ENCODE measurements at regions not wholly inside any gene's neighbourhood (a gene's known extent, or its start where the extent isn't known, plus 50 kb on each side); places are given as distances from the start of the nearest gene placed in this dataset.
"Not testable (repeated sequence)": the region's sequence is repeated elsewhere in the genome, so short reads cannot be mapped to it uniquely, and the experiment has no call there.

DNA sequence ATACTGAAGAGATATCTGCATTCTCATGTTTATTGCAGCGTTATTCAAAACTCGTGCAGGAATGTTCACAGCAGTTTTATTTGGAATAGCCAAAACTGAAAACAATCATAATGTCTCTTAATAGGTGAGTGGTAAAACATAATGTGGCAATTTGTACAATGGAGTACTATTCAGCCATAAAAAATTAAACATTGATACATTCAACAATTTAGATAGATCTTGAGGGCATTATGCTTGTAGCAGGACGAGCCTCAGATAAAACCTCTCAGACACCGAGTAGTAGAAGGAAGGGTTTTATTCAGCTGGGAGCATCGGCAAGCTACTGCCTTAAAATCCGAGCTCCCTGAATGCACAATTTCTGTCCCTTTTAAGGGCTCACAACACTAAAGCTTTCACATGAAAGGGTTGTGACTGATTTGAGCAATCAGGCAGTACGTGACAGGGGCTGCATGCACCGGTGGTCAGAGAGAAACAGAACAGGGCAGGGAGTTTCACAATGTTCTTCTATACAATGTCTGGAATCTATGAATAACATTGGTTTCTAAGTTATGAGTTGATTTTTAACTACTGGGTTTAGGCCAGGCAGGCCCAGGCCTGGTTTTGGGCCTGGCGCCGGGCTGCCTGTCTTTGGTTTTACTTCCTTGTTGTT lies 195.3 kb upstream of the PRSS16 start:
- not testable (repeated sequence) for DNase-seq (ENCODE audit: low read depth in 2 of 2)

DNA sequence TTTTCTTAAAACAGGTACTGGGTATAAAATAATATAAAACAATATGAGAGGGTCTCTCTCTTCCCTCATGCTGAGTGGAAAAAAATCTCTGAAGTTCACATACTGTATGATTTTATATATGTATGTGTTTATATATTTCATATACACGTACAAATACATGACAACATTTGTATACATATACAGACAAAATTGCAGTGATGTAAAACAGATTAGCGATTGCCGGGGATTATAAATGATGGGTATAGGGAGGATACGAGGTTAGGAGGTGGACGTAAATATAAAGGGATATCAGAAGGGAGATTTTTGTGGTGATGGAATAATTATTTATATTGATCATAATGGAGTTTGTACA lies 194.8 kb upstream of the PRSS16 start:
- DNase-seq (ENCODE audit: low read depth in 2 of 2) = no peak

DNA sequence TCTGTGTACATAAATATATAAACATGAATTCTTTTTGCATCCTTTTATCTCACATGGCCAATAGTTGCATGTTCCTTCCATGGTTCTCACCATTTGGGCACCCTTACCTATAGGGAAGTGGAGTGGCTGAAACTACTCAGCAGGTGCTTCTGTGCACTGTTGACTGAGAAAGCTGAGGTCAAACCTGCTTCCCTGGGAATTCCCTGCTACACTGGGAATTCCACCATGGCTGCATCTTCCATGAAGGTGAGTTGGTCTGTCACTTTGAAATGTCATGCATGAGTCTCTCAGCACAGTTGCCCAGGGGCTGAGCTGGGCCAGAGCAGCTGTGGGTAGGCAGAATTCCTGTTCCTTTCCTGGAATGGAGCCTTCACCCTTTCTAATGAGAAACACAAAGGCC lies 193.8 kb upstream of the PRSS16 start:
- DNase-seq (ENCODE audit: low read depth in 2 of 2) = no peak

DNA sequence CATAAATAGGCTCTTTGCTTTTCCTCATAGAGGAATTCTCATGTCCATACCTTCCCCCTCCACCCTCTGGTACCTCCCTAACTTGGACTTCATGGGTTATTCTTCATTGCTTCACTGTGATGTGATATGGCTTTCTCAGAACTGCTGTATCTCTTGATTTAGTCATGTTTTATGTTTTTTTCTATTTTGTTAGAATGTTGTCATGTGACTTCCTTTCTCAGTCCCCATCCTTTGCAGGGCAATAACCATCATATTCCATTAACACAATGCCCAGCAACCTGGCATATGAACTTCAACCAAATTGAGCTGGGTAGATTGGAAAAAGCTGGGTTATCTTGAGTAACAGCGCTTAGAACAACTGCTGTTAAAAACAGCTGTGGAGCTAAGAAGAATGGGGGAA lies 190.9 kb upstream of the PRSS16 start:
- DNase-seq (ENCODE audit: low read depth in 2 of 2) = no peak

DNA sequence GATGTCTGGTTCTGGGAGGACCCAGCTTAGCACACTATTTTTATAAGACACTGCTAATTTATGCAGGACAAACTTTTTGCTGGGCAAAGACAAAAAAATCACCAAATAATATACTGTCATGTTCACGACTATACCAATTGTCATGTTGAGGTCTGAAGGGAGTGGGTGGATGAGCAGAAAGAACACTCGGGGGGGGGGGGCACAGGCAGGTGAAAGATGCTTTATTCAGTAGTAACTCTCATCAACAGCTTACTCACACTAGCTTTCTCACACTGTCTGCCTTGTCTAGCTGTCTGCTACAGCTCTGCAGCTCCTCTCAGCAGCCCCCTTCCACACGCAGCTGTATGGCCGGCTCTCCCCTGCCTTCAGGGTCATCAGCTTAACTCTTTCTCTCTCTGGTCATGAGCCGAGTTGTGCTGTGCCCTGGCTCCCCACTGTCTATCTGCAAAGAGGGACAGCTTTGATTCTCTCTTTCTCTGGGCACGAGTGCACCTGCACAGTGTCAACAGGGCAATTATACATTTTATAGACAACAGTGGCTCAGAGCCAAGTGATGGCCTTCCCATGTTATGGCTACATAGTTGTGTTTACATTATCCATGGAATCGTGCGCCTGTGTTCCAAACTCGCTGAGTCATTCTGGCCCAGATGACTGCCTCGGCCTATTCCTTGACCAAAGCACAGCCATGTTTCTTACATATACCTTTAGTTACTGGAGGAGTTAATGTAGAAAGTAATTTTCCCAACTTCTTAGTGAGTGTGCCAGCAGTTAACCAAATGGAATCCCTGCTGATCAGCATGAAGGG lies 187.7 kb upstream of the PRSS16 start:
- no peak for DNase-seq (ENCODE audit: low read depth in 2 of 2)

DNA sequence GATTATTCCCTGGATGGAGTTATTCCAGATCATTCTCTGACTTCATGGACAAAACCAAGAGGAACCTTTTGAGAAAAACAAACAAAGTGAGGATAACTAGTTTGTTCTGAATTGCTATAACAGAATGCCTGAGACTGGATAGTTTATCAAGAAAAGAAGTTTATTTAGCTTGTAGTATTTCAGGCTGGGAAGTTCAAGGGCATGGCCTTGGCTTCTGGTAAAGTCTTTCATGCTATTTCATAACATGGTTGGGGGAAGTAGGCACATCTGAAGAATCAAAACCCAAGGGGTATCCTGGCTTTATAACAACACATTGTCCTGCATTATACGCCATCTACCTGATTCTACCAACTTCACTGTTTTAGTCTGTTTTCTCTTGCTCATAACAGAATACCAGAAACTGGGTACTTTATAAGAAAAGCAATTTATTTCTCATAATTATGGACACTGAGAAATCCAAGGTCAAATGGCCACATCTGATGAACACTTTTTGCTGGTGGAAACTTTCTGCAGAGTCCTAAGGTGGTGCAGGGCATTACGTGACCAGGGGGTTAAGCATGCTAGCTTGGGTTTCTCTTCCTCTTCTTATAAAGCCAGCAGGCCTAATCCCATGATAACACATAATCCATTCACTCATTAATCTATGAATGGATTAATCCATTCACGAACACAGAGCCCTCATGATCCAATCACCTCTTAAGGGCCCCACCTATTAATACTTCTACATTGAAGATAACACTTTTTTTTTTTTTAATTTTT lies 186.1 kb upstream of the PRSS16 start:
- no peak for DNase-seq (ENCODE audit: low read depth in 2 of 2)

DNA sequence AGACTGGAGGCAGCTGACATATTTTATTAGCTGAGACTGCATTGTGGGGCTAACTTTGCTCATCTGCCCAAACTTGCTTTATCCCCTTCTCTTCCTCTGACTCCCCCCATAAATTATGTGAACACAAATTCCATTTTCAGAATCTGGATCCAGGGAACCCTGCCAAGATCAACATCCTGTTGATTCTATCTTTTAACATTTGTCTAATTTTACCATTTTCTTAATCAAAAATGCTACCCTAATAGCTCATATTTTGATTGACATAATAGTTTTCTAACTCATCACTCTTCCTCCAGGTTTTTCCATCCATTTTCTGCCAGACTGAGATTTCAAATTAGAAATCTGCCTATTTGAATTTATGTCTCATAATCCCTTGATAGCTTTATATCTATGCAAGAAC lies 184.7 kb upstream of the PRSS16 start:
- DNase-seq (ENCODE audit: low read depth in 2 of 2) = no peak

DNA sequence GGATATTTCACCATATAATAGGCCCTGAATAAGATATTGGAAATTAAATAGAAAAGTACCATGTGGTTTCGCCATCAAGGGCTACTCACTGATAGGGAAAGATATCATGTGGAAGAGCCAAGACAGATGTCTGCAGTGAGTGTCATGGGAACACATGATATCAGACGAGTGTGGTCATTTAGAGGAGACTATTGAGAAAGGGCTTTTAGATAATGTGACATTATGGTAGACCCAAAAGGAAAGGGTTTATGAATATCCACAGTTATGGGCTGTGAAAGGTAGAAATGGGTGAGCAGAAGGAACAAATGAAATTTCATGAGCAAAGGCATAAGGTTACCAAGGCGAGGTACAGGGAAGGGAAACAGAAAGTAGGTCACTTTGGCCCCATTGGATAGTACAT lies 182.3 kb upstream of the PRSS16 start:
- no peak for DNase-seq (ENCODE audit: low read depth in 2 of 2)

DNA sequence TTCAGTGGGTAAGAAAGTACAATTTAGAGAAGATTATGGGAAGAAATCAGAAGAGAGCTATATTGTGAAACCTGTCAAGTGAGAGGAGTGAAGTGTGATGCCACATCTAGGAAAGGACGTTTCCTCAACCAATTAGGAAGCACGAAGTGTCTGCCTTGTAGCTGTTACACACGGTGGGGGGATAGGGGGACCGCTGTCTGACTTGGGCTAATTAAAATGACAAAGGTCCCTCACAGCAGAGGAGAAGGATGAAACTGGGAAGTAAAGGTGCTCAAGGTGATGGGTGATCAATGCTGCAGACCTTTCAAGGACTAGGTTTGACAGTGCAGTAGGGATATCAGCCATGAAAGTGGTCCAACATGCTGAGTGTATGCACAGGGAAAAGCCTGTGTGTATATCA lies 181.1 kb upstream of the PRSS16 start:
- DNase-seq (ENCODE audit: low read depth in 2 of 2) = no peak

DNA sequence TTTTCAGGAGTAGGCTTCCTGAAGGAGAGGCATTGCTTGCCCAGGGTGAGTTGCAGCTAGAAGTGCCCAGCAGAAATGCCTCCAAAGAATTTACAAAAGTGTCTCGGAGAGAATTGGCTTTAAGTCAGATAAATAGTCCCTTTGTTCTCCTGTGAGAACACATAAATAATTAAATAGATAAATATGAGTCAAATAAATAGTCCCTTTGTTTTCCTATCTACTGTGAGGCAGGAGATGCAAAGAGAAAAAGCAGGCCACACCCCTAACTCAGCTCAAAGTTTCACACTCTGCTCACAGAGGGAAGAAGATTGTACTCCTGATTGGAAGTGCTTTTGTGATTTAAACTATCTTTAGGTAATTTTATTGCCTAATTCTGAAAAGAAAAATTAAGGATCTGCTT lies 180.7 kb upstream of the PRSS16 start:
- no peak for DNase-seq (ENCODE audit: low read depth in 2 of 2)

DNA sequence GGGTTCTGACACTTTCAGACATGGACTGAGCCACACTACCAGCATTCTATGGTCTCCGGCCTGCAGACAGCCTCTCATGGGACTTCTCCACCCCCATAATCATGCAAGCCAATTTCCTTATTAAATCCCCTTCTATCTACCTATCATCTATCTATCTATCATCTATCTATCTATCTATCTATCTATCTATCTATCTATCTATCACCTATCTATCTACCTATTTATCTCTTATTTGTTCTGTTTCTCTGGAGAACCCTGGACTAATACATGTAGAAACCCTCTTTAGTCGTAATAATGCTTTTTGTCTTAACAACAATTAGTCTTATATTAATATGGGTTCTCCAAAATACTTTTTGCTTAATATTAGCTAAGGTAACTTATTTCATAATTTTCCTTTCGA lies 174.1 kb upstream of the PRSS16 start:
- DNase-seq (ENCODE audit: low read depth in 2 of 2) = no peak

DNA sequence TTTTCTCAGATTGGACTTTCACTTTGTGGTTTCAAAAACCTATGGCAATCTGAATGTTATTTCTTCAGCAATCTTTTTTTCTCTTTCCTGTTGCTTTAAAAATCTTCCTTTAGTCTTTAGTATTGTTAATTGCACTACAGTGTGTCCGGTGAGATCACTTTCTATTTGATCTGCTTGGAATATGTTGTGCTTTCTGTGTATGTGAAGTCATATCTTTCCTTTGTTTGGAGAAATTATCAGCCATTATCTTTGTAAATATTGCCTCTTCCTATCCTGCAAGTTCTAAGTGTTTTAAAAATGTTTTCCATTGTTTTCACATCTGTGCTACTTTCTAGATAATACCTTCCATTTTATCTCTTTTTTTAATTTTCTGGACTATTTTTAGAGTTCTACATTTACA lies 171.4 kb upstream of the PRSS16 start:
- DNase-seq (ENCODE audit: low read depth in 2 of 2) = no peak

DNA sequence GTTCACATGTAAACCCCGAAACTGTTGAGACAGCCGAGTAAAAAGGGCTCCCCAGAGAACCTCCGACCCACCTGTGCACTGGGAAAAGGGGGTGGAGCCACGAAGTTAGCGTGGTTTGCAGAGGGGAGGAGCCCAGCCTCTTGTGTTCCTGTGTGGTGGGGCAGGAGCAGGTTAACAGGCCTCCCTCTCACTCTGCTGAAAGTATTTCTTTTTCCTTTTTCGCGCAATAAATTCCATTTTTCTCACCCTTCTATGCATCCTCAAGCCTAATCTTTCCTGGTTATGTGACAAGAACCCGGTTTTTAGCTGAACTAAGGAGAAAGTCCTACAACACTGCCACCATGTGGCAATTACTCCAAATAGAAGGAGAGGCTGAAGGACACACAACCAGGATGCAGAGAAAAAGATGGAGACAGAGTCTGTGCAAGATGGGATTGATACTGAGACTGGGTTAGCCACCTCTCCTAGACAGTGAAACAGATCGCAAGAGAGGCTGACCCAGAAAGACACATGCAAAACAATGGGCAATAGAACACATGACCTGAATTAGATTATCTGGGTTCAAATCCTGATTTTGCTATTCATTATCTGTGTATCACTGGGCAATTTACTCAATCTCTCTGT lies 168.7 kb upstream of the PRSS16 start:
- DNase-seq (ENCODE audit: low read depth in 2 of 2) = peak in 1 of 2 donors; percentile 19

DNA sequence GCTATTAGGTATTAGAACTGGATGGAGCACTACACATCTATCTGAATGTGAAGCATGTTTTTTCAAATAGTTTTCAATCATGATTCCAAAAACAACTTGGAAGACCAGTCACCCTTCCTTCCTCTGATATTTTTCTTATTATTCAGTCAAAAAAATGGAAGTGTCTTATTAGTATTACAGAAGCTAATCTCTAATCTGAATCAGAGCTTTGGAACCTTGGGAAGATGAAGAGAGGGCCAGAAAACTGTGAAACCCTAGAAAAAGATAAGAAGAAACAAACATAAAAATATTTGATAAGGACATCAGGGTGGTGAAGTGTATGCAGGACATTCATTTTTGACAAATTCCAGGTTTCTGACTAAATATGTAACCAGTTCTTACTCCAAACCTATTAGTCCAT lies 166.3 kb upstream of the PRSS16 start:
- no peak for DNase-seq (ENCODE audit: low read depth in 2 of 2)

DNA sequence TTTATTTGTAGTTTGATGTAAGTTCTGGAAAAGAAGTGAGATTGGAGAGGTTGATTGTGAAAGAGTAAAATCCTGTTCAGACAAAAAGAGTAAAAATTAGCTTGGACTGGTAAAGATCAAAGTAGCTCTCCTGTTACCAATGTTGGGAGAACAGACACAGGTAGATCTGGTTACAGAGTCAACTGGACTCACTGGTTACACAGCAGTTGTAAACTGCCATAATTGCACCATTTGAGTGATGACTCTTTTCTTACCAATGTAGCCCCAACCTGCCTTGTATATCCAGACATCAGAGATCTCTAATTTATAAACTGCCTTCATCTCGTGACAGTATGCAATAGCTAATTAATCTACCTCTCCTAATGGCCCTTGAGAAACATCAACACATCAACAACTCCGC lies 165.6 kb upstream of the PRSS16 start:
- DNase-seq (ENCODE audit: low read depth in 2 of 2) = no peak

DNA sequence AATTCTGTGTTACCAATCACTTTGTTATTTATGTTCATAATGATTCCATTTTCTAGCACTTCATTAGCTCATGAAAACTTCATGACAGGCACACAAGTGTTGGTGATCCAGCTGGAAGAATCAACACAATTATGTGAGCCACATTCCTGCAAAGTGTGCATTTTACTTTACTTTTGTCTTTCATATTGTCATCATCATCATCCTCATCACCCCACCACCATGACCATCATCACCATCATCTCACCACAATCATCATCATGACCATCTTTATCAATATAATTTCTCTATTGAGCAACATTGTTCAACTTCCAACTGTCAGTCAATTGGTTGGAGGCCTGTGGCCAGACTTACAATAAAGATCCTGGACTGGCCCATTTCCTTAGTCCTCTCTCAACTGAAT lies 159.4 kb upstream of the PRSS16 start:
- DNase-seq (ENCODE audit: low read depth in 2 of 2) = no peak

DNA sequence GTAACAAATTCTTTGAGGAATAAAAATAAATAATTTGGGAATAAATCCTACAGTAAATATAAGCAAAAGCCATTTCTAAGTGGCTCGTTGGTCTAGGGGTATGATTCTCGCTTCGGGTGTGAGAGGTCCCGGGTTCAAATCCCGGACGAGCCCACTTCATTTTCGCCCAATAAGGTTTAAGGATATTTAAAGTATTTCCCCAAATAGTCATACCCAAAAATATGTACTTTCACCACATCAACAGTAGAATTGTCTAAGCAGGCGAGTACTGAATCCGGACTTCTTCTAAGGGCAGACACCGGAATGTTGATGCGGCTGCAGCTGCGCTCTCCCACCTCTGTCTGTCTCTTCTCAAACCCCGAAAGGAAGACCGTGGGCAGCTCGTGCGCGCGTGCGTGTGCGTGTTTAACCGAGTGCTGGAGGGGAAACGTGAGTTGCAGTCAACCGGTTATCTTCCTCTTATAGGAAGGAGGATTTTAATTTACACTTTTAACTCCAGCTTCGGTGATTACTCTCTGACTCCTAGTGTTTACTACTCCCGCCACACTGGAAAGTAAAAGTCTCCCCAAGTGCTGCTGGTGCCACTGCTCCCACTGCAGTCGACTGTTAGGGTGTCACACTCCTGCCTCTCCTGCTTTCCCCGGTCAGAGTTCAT lies 155.7 kb upstream of the PRSS16 start:
- DNase-seq (ENCODE audit: low read depth in 2 of 2) = peak in 1 of 2 donors; percentile 28

DNA sequence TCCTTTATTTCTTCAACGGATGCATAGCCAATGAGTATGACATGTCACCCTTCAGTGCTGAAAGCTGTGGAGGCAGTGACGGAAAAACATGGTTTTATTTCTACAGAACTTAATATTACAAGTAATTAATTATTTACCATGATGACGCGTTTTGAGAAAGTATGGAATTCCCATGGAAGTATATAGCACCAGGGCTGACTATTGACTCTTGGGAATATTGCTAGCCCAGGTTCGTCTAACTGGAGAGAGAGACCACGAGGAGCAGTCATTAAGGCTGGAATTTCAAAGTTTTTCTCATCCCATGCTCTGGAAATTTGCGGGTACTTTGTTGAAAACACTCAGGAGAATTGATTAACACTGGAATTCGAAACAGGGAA lies 155.2 kb upstream of the PRSS16 start:
- DNase-seq (ENCODE audit: low read depth in 2 of 2) = no peak

DNA sequence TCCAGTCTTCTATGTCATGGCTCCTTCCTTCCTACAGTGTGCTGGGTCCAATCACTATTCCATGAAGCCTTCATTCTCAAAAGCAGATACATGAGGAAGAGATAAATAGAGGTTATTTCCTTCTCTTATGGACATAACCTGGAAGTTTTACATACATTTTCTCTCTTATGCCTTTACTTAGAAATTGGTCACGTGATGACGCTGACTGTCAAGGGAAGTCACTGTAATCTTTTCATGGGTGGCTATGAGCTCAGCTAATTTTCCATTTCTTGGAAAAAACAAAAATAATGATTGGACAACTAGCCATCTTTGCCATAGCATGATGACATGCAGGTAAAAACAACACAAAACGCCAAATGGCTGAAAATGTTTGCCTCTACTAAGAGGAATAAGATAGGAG lies 151.6 kb upstream of the PRSS16 start:
- DNase-seq (ENCODE audit: low read depth in 2 of 2) = no peak

DNA sequence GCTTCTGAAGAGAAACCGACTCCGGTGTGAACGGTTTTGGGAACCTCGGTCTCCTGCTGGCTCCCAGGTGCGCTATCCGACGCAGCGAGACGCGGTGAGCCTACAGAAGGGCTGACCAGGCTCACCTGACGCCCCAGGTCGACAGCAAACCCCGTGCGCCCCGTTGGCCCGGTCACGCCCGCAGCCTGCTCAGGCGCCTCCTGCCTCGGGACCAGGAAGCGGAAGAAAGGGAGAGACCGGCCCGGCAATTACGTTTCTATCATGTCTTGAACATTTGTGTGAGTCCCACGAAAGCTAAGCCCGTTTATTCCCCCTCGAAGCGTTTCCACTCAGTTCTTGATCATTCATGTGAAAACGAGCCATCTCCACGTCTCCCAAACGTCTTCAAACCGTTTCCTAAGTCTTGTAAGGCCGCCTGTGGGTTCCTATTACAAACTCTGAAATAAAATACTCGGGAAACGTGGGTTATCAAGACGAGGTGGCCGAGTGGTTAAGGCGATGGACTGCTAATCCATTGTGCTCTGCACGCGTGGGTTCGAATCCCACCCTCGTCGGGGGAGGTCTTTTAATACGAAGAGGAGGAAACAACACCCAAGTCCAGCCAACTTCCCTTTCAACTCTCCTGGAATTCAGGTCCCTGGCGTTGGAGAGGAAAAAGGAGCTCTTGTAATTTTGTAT lies 150.5 kb upstream of the PRSS16 start:
- peak in 1 of 2 donors; percentile 31 for DNase-seq (ENCODE audit: low read depth in 2 of 2)

DNA sequence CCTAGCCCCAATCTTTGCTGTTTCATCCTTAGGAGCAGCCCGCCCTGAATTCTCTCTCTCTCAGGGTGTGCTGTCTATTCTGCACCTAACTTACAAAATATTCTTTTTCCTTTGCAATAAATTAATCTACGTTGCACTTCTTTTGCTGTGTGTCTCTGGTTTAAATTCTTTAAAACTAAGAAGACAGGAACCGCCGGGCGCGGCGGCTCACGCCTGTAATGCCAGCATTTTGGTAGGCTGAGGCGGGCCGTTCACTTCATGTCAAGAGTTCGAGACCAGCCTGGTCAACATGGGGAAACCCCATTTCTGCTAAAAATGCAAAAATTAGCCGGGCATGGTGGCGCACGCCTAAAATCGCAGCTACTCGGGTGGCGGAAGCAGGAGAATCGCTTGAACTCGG lies 148.5 kb upstream of the PRSS16 start:
- DNase-seq (ENCODE audit: low read depth in 2 of 2) = no peak
